ENCODE measurements at regions not wholly inside any gene's neighbourhood (a gene's known extent, or its start where the extent isn't known, plus 50 kb on each side); places are given as distances from the start of the nearest gene placed in this dataset.

- TF ChIP-seq ZNF552 (CRISPR knock-in tag; IDR thresholded peaks at IDR 0.05; ENCODE audit: borderline replicate concordance): no peak
- no peak for TF ChIP-seq FIP1L1 (IDR thresholded peaks at IDR 0.05; ENCODE audit: borderline replicate concordance, insufficient read depth, low read depth, low read length)
- TF ChIP-seq ZBTB8A (CRISPR knock-in tag; IDR thresholded peaks at IDR 0.05; ENCODE audit: borderline replicate concordance, low read depth): no peak
Observed at GRCh38 chr12:25001311-25001710, 52.4 kb upstream of the BCAT1 start (continued).

All from HepG2 (cell line).